Ishikawa (cell line): ENCODE measurements at regions not wholly inside any gene's neighbourhood (a gene's known extent, or its start where the extent isn't known, plus 50 kb on each side); places are given as distances from the start of the nearest gene placed in this dataset.

Source experiments
- CREB1 ChIP-seq: IDR thresholded peaks from 2 replicates; pipeline ENCODE4 v1.6.1; 2012; ENCODE audit warnings: low read depth
- EGR1 ChIP-seq: IDR thresholded peaks from 2 replicates; pipeline ENCODE4 v1.6.1; 2012
- EP300 ChIP-seq: IDR thresholded peaks from 2 replicates; pipeline ENCODE4 v1.6.1; 2012; ENCODE audit warnings: borderline replicate concordance
- MAX ChIP-seq: IDR thresholded peaks from 2 replicates; pipeline ENCODE4 v1.6.1; 2012
- RAD21 ChIP-seq: IDR thresholded peaks from 2 replicates; pipeline ENCODE4 v1.6.1; 2012; ENCODE audit warnings: low read depth
- TAF1 ChIP-seq: IDR thresholded peaks from 2 replicates; pipeline ENCODE4 v1.6.1; 2012; ENCODE audit warnings: low read depth, mild to moderate bottlenecking
- TEAD4 ChIP-seq: IDR thresholded peaks from 2 replicates; pipeline ENCODE4 v1.6.1; 2012
- YY1 ChIP-seq: IDR thresholded peaks from 2 replicates; pipeline ENCODE4 v1.6.1; 2012; ENCODE audit warnings: low read depth
- TF ChIP-seq, protein P1 (sequence below): IDR thresholded peaks from 2 replicates; pipeline ENCODE4 v1.6.1; 2012
- TF ChIP-seq, protein P2 (sequence below): IDR thresholded peaks from 2 replicates; pipeline ENCODE4 v1.6.1; 2012; ENCODE audit warnings: low read depth, mild to moderate bottlenecking

- TF ChIP-seq, protein P1, sequence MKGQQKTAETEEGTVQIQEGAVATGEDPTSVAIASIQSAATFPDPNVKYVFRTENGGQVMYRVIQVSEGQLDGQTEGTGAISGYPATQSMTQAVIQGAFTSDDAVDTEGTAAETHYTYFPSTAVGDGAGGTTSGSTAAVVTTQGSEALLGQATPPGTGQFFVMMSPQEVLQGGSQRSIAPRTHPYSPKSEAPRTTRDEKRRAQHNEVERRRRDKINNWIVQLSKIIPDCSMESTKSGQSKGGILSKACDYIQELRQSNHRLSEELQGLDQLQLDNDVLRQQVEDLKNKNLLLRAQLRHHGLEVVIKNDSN: no peak
- TF ChIP-seq EP300: no peak
- no peak for TF ChIP-seq RAD21
- no peak for TF ChIP-seq CREB1
- no peak for TF ChIP-seq YY1
- TF ChIP-seq, protein P2, sequence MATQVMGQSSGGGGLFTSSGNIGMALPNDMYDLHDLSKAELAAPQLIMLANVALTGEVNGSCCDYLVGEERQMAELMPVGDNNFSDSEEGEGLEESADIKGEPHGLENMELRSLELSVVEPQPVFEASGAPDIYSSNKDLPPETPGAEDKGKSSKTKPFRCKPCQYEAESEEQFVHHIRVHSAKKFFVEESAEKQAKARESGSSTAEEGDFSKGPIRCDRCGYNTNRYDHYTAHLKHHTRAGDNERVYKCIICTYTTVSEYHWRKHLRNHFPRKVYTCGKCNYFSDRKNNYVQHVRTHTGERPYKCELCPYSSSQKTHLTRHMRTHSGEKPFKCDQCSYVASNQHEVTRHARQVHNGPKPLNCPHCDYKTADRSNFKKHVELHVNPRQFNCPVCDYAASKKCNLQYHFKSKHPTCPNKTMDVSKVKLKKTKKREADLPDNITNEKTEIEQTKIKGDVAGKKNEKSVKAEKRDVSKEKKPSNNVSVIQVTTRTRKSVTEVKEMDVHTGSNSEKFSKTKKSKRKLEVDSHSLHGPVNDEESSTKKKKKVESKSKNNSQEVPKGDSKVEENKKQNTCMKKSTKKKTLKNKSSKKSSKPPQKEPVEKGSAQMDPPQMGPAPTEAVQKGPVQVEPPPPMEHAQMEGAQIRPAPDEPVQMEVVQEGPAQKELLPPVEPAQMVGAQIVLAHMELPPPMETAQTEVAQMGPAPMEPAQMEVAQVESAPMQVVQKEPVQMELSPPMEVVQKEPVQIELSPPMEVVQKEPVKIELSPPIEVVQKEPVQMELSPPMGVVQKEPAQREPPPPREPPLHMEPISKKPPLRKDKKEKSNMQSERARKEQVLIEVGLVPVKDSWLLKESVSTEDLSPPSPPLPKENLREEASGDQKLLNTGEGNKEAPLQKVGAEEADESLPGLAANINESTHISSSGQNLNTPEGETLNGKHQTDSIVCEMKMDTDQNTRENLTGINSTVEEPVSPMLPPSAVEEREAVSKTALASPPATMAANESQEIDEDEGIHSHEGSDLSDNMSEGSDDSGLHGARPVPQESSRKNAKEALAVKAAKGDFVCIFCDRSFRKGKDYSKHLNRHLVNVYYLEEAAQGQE: no peak
- no peak for TF ChIP-seq TAF1
- TF ChIP-seq MAX: no peak
- no peak for TF ChIP-seq TEAD4
- TF ChIP-seq EGR1: no peak
Observed at GRCh38 chr2:173599821-173600359, 245.2 kb downstream of the CDCA7 start.
